ENCODE measurements at regions not wholly inside any gene's neighbourhood (a gene's known extent, or its start where the extent isn't known, plus 50 kb on each side); places are given as distances from the start of the nearest gene placed in this dataset.

DNA sequence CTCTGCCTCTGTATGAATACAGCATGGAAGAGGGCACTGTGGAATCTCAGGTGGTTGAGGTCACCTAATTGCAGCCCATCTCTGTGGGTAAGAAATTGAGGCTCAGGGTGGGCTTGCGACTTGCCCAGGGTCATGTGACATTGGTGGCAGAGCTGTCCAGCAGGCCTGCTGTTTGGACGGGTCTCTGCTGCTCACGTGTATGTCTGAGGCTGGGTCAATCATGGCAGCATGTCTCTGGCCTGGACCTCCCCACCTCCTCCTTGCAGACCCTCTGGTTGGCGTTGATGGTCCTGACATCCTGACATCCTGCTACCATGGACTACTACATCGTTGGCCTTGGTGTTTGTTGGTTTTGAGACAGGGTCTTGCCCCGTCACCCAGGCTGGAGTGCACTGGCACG, 64.3 kb upstream of the HPCAL1 start:
- TF ChIP-seq CTCF (IDR thresholded peaks at IDR 0.05) (no peak), EP300 (IDR thresholded peaks at IDR 0.05) (no peak), POLR2A (IDR thresholded peaks at IDR 0.05) (no peak), POLR2AphosphoS5 (IDR thresholded peaks at IDR 0.05) (no peak)
